CD4-positive, alpha-beta T cell treated with Interleukin-12 subunit alpha and Interleukin-12 subunit beta, for 1 hour (primary cell): ENCODE measurements at regions not wholly inside any gene's neighbourhood (a gene's known extent, or its start where the extent isn't known, plus 50 kb on each side); places are given as distances from the start of the nearest gene placed in this dataset.
"Not testable (repeated sequence)": the region's sequence is repeated elsewhere in the genome, so short reads cannot be mapped to it uniquely, and the experiment has no call there.

Source experiments
- DNase-seq: peaks from one replicate; pipeline ENCODE4 v3.0.0-alpha.2; 2020

GRCh38 chr16:86221085-86221484 lies 289.2 kb upstream of the FOXF1 start:
- no peak for DNase-seq

- DNase-seq = no peak
Observed at GRCh38 chr16:86222547-86222946, 287.8 kb upstream of the FOXF1 start.

- DNase-seq = no peak
Observed at GRCh38 chr16:86222965-86223551, 287.3 kb upstream of the FOXF1 start.

DNA sequence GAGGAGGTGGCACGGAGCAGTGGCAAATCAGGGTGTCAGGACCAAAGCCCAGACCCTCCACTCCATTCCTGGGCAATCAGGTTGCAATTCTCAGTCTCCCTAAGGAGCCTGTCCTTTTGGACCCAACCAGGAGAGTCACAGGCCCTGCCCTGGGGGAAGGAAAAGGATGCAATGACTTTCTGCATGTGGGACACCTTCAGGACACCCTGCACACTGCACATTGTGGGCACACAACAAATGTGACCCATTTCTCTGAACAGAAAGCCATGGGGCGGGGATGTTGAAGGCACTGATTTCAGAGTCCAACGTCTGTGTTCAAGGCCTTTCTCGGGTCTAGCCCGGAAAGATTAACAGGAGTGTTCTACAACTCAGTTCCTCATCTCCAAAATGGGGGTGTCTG lies 286.2 kb upstream of the FOXF1 start:
- no peak for DNase-seq

DNA sequence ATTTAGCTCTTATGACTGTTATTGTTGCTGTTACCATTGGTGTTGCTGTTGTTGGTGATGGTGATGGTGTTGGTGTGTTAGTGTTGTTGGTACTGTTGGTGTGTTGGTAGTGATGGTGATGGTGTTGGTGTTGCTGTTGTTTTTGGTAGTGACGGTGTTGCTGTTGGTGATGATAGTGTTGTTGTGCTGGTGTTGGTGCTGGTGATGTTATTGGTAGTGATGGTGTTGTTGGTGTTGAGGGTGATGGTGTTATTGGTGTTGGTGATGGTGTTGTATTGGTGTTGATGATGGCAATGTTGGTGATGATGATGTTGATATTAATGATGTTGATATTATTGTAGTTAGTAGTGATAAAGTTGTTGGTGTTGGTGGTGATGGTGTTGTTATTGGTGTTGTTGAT lies 285.7 kb upstream of the FOXF1 start:
- DNase-seq = no peak

- DNase-seq = no peak
Observed at GRCh38 chr16:86225905-86226371, 284.4 kb upstream of the FOXF1 start.

- no peak for DNase-seq
Observed at GRCh38 chr16:86227041-86227440, 283.3 kb upstream of the FOXF1 start.

DNA sequence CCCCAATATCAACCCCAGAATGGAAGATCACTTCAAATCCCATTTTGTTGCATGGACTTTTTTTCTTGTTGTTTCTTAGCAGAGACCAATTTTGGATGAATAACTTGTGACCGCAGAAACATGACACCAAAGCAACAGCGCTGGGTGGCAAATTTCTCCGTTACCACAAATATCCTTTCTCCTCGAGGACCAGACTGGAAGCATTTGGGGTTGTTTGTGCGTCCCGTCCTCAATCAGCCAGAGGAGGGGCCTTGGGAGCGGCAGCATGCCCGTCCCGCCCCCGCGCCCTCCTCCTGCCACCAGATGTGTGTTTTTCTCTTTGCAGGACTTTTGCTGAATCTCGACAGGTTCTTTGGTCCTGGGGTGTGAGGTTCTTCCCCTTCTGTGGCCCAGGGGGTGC lies 282.5 kb upstream of the FOXF1 start:
- DNase-seq = no peak

DNA sequence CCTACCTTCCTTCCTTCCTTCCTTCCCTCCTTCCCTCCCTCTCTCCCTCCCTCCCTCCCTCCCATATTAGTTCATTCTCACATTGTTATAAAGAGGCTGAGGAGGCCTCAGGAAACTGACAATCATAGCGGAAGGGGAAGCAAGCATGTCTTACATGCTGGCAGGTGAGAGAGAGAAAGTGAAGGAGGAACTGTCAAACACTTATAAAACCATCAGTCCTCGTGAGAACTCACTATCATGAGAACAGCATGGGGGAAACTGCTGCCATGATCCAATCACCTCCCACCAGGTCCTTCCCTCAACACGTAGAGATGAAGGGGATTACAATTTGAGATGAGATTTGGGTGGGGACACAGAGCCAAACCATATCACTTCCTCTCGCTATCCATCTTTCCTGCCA lies 281.6 kb upstream of the FOXF1 start:
- DNase-seq = no peak

- no peak for DNase-seq
Observed at GRCh38 chr16:86229283-86229682, 281.0 kb upstream of the FOXF1 start.

DNA sequence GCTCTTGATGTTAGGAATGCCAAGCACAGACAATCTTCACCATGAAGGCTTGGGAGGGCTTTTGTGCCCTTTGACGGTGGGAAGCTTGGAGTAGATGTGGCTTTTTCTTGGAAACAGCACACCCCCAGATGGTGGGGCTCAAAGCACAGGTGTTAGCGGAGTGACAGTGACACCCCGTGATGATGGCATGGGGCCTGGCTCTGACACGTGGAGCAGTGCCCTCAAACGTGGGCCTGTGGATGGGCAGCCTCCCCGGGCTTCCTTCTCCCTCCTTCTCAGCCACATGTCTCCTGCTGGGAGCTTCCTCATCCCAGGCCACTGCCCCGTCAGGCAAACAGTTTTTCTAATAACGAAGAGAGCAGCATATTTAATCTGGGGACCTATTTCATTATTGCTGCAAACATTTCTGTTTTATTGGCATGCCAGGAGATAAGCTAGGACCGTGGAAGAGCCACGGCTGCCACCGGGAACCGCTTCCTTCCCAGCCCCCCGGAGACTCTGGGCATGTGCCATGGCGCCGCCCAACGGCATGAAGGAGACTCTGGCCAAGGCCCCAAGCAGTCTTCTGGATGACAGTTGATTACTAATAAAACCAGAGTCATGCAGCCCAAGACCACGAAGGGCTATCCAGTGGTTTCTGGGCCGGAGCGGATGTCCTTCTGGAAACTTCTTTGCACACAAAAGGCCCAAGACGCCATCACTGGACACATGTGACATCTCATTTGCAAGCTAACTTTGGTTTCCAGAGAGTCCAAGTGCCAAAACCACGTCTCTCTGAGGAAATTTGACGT lies 280.3 kb upstream of the FOXF1 start:
- no peak for DNase-seq

DNA sequence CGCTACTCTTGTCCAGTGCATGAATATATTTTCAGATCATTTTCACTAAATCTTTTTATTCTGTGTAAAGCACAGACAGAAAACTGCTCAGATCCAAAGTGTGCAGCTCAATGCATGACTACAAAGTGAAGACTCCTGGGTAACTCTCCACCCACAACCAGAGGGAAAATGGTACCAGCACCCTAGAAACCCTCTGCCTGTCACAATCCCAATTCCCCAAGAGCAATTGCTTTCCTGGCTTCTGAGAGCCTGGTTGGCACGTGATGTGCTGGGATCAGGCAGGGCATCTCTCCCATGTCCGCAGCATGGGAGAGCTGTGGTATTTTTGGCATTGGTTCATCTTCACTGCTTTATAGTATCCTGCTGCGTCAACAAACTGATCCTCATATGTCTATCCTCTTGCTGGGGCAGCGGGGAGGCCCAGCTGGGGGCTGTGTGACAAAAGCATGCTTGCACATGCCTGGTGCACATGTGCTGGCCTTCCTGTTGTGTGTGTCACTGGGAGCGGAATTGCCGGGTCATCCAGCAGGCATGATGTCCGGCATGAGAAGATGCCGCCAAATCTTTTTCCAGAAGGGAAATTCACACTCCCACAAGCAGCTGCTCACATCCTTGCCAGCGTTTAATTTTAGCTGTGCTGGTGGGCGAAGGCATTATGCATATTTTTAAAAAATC lies 278.9 kb upstream of the FOXF1 start:
- no peak for DNase-seq

GRCh38 chr16:86231996-86232350 lies 278.4 kb upstream of the FOXF1 start:
- no peak for DNase-seq

- no peak for DNase-seq
Observed at GRCh38 chr16:86232496-86232895, 277.8 kb upstream of the FOXF1 start.

- DNase-seq = not testable (repeated sequence)
Observed at GRCh38 chr16:86233506-86233905, 276.8 kb upstream of the FOXF1 start.

- no peak for DNase-seq
Observed at GRCh38 chr16:86239381-86239780, 270.9 kb upstream of the FOXF1 start.

GRCh38 chr16:86240716-86241363 lies 269.5 kb upstream of the FOXF1 start:
- DNase-seq = no peak

GRCh38 chr16:86241681-86242080 lies 268.6 kb upstream of the FOXF1 start:
- no peak for DNase-seq

- DNase-seq = no peak
Observed at GRCh38 chr16:86242244-86243122, 267.8 kb upstream of the FOXF1 start.

- DNase-seq = no peak
Observed at GRCh38 chr16:86243123-86243473, 267.2 kb upstream of the FOXF1 start.

DNA sequence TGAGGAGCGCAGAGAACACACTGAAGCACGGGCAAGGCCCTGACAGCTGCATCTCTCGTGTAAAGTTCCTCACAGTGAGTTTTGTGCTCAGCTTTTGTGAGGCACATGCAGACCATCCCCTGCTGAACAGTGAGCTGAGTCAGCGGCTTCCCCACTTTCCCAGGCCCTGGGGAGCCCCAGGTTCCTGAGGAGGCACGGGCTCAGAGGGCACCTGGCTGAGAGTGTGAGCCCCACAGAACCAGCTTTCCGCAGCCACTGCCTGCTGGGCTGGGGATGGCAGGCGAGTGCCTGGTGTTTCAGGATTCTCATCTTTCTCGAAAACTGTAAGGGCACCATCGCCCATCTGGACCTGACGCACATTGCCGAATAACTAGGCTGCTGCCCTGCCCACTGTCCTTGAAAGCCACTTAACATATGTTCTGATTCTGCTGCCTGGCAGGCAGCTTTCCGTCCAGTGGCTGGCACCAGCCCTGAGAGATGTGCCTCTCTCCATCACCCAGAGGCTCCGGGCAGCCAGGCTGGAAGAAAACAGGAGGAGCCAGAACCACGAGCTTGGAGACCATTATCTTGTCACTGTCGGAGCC lies 266.7 kb upstream of the FOXF1 start:
- DNase-seq = no peak

- DNase-seq = no peak
Observed at GRCh38 chr16:86244158-86244557, 266.2 kb upstream of the FOXF1 start.
